NCI-H774 (cell line): ENCODE measurements at regions not wholly inside any gene's neighbourhood (a gene's known extent, or its start where the extent isn't known, plus 50 kb on each side); places are given as distances from the start of the nearest gene placed in this dataset.
"Not testable (repeated sequence)": the region's sequence is repeated elsewhere in the genome, so short reads cannot be mapped to it uniquely, and the experiment has no call there.

Experiments
- DNase-seq: peaks from one replicate; lab custom pipeline; 2025; lab: John Stamatoyannopoulos, UW

DNA sequence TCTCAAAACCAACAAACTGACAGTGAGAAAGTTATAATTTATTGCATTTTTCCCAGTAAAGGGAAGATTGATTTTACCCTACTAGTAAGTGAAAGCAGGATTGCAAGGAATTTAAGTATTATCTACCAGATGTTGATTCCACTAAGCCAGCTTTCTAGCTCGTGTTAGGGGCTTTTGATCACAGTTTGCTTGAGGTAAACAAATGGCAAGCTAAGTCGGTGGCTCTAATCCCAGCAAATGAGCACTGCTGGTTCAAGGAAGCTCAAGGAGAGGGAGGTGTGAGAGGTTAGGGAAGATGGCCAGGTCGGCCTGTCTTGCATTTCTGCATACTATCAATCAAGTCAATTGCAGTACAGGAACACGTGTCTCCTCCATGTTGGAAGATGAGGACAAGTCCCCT lies 448.7 kb upstream of the POM121L12 start:
- DNase-seq: no peak

GRCh38 chr7:52584041-52584440 lies 451.4 kb upstream of the POM121L12 start:
- DNase-seq: no peak

DNA sequence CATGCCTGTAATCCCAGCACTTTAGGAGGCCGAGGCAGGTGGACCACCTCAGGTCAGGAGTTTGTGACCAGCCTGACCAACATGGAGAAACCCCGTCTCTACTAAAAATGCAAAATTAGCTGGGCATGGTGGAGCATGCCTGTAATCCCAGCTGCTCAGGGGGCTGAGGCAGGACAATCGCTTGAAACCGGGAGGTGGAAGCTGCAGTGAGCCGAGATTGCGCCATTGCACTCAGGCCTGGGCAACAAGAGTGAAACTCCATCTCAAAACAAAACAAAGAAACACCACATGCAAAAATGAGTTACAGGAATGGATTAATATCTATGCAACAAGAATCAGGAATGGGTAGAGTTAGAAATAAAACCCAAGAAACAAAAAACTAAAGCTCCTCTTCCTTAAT lies 462.3 kb upstream of the POM121L12 start:
- DNase-seq: not testable (repeated sequence)

DNA sequence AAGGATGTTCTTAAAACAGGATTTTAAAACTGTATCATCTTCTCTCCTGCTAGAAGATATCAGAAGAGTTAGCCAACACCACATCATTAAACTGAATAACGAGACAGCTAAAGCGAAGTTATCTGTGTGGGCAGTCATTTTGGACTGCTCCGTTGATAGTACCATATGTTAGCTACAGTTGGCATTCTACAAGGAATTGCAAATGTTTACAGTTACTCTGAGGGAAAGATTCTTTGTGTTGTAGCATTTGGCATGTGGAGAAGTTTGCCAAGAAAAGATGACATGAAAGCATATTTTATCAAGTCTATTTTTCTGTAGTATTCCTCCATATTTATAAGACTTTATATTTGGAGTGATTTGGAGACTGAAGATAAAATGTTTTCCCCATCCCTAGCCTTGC lies 464.4 kb upstream of the POM121L12 start:
- DNase-seq: no peak

DNA sequence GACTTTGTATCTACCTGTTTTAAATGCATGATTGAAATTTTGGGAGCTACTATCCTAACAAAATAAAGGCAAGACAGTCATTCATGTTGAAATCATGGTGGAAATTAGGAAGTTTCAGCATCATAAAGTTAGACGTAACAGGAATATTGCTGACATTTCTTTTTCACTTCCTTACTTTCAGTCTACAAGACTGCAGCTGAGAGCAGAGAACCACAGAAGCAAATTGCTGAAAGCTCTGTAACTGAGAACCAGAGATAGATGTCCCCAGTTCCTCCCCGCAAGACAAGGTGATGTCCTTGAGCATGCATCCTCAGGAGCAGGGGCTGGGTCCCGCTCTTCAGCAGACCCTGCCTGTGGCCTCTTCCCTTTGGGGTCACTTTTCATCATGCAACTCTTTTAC lies 466.3 kb upstream of the POM121L12 start:
- no peak for DNase-seq

GRCh38 chr7:52565974-52566373 lies 469.5 kb upstream of the POM121L12 start:
- DNase-seq: no peak

DNA sequence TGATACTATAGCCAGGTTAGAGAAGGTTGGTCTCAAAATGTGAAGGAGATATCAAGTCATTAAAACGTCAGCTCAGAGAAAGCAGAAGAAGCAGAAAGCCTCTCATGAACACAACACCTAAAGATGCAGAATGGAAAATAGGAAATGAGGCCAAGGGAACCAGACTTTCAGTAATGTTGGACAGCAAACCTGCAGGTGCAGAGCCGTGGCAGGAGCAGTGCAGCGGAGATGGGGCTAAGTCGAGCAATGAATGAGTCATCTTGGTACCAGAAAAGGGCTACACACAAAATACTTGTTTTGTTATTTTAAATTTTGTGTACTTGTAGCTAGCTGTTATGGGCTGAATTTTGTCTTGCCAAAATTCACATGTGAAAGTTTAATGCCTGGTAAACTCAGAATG lies 479.6 kb upstream of the POM121L12 start:
- no peak for DNase-seq

- peak; percentile 13 for DNase-seq
Observed at GRCh38 chr7:52547308-52547910, 488.0 kb upstream of the POM121L12 start.

DNA sequence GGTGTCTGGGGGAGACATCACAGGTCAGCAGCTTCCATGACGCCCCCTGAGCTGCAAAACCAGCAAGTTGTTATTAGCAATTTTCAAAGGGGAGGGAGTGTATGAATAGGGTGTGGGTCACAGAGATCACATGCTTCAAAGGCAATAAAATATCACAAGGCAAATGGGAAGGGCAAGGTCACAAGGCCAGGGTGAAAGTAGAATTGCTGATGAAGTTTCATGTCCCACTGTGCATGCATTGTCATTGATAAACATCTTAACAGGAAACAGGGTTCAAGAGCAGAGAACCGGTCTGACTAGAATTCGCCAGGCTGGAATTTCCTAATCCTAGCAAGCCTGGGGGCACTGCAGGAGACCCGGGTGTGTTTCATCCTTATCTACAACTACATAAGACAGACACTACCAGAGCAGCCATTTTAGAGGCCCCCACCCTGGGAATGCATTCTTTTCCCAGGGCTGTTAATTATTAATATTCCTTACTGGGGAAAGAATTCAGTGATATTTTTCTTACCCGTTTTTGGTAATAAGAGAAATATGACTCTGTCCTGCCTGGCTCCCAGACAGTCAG lies 494.2 kb upstream of the POM121L12 start:
- not testable (repeated sequence) for DNase-seq

DNA sequence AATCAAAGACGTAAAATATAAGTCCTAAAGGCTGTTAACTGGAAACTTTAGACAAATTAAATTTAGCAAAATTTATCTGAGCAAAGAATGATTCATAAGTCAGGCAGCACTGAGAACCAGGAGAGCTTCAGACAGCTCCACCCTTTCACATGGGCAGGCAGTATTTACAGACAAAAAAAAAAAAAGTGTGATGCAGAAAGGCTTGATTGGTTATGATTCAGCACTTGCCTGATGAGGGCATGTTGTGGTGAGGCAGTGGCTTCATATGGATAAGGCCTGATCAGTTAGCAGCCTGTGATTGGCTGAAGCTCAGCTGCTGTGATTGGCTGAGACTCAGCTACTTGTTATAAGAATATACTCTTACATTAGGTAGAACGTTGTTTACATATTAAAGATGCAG lies 495.4 kb upstream of the POM121L12 start:
- no peak for DNase-seq

GRCh38 chr7:52539414-52539813 lies 496.0 kb upstream of the POM121L12 start:
- DNase-seq: no peak

GRCh38 chr7:52537051-52537450 lies 498.4 kb upstream of the POM121L12 start:
- no peak for DNase-seq

- no peak for DNase-seq
Observed at GRCh38 chr7:52525772-52526341, 509.6 kb upstream of the POM121L12 start.

GRCh38 chr7:52518869-52519268 lies 516.6 kb upstream of the POM121L12 start:
- DNase-seq: no peak

GRCh38 chr7:52512656-52513055 lies 522.8 kb upstream of the POM121L12 start:
- no peak for DNase-seq

DNA sequence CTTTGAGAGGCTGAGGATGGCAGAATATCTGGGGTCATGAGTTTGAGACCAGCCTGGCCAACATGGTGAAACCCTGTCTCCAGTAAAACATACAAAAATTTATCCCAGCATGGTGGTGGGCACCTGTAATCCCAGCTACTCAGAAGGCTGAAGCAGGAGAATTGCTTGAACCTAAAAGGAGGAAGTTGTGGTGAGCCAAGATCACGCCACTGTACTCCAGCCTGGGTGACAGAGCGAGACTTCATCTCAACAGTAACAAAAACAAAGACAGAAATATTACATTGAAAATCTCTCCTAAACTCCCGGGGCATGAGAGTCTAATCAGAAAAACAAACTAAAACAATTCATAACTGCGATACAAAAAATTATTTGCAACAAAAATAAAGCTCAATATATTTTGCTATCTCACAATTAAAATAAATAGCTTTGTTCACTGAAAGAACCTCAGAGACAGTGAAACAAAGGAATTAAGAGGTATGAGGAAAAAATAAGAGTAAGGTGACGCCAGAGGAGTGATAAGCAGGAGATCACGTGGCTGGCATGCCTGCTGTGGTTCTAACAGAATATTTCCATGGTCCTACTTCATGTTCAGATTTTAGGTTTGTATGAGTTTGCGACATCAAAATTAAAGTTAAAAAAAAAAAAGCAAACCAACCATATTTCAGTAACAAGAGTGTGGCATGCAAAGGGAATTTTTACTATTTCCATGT lies 527.7 kb upstream of the POM121L12 start:
- DNase-seq: no peak

GRCh38 chr7:52506325-52506724 lies 529.1 kb upstream of the POM121L12 start:
- DNase-seq: no peak

DNA sequence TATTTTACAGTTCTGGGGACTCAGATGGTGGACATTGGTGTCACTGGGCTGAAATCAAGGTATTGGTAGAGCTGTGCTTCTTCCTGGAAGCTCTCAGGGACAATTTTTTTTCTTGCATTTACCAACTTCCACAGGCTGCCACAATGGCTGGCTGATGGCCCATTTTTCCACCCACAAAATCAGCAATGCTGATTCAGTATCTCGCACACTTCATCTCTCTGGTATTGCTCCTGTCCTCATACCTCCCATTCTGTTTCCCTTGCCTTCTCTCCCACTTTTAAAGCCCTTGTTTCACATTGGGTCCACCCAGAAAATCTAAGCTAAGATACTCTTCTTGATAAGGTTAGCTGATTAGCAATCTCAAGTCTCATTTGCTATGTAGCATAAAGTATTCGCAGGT lies 530.9 kb upstream of the POM121L12 start:
- no peak for DNase-seq

GRCh38 chr7:52502281-52502680 lies 533.2 kb upstream of the POM121L12 start:
- no peak for DNase-seq

DNA sequence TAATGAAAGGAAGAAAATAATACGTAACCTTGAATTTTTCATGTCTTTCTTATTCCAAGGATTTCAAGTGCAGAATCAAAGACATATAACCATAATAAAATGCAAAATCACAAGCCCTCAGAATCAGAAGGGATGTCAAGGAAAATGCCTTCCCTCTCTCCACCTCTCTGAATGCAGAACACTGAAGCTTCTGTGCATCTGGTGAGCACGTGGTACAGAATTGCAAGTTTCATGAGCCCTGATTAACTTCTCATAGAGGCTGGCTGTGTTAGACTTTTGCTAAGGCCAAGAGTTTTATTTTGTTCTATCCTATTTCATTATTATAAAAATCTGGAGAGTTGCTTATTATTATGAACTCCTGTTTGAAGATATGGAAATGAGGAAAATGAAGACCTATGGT lies 533.7 kb upstream of the POM121L12 start:
- DNase-seq: no peak

- DNase-seq: no peak
Observed at GRCh38 chr7:52500841-52501240, 534.6 kb upstream of the POM121L12 start.

DNA sequence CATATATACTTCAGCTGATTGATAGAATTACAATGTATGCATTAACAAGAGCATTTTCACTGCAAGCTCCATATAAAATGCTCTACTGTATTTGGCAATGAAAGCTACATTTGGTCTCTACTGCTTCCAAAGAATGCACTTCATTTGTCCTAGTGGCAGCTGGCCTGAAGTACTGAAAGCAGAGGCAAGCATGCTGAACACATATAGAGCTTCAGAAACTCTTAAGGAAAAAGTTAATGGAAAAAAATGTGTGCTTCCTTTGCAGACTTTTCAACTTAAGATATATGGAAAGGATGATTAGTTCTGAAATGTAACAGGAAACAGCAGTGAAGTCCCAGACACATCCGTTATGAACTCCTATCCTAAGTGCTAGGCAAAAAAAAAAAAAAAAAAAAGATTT lies 537.1 kb upstream of the POM121L12 start:
- no peak for DNase-seq

DNA sequence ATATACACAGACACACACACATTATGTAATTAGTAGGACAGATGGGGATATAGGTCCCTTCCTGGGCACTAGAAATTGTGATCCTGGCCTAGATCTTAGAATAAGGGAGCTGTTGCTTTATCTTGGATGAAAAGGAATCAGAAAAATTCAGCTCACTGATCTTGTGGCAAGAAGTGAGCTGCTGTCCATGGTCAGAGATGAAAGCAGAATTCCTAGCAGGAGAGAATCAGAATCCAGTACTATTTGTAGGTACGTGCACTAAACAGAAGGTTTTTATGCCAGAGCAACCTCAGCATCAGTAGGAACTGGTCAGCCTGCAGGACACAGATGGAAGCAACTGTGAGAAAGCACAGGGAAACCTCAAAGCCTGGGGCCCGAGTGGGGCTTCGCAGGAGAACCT lies 549.2 kb upstream of the POM121L12 start:
- DNase-seq: no peak
